SK-MEL-5 (cell line): ENCODE measurements at regions not wholly inside any gene's neighbourhood (a gene's known extent, or its start where the extent isn't known, plus 50 kb on each side); places are given as distances from the start of the nearest gene placed in this dataset.

Experiments
- DNase-seq: peaks from one replicate; pipeline ENCODE4 v3.0.0-alpha.2; 2016; ENCODE audit warnings: low read depth, low spot score
- in situ Hi-C: cut with HindIII; loops from 2 replicates; pipeline ENCODE4 v1.10.0; 2016; ENCODE audit warnings: low sequenced_read_pairs, high pct_unique_total_duplicates, low pct_unique_long_range_greater_than_20kb

- in situ Hi-C loops, result no loop called here
- DNase-seq, result no peak
Observed at GRCh38 chr10:123952099-123952498, 60.5 kb upstream of the CPXM2 start.

- in situ Hi-C loops, result no loop called here
- no peak for DNase-seq
Observed at GRCh38 chr10:123948030-123948823, 56.6 kb upstream of the CPXM2 start.

- DNase-seq, result peak; percentile 45
- in situ Hi-C loops, result no loop called here
Observed at GRCh38 chr10:123945325-123945920, 53.8 kb upstream of the CPXM2 start.

GRCh38 chr10:123944661-123945060 is 53.1 kb upstream of the CPXM2 start:
- in situ Hi-C loops, result no loop called here
- DNase-seq, result no peak

- DNase-seq, result no peak
- in situ Hi-C loops, result no loop called here
Observed at GRCh38 chr10:123943307-123943706, 51.7 kb upstream of the CPXM2 start.

GRCh38 chr10:123942114-123942861 is 50.7 kb upstream of the CPXM2 start:
- no peak for DNase-seq
- in situ Hi-C loops, result no loop called here
